IMR-90 (cell line): ENCODE measurements at regions not wholly inside any gene's neighbourhood (a gene's known extent, or its start where the extent isn't known, plus 50 kb on each side); places are given as distances from the start of the nearest gene placed in this dataset.

Experiments used
- ATAC-seq: fragments of 200-7000 bp; cut with Tn5 transposase; 2 replicates; pipeline ENCODE4 v1.9.1; 2020; ENCODE audit warnings: low read depth, mild to moderate bottlenecking, moderate library complexity
- BruUV-seq: library from RNA; stranded (reverse); fragments of 400-500 nt; replicated peaks from 2 replicates; lab custom pipeline; 2021; lab: Mats Ljungman, UMichigan
- CTCF ChIA-PET: fragments of 300-600 bp; formaldehyde crosslinking; extraction: SDS; loops from one replicate; lab custom pipeline; 2021; ENCODE audit warnings: antibody characterized with exemption; lab: Yijun Ruan, JAX
- POLR2A ChIA-PET: fragments of 300-600 bp; sonication (Branson Sonifier 250); formaldehyde crosslinking; loops from one replicate; lab custom pipeline; 2022; ENCODE audit warnings: antibody characterized with exemption; ENCODE audit not compliant: unreplicated experiment; lab: Charles Lee
- DNase-seq: peaks from one replicate; pipeline ENCODE4 v3.0.0; 2013
- H2AFZ ChIP-seq: replicated peaks from 2 replicates; pipeline ENCODE3; 2013; ENCODE audit warnings: low read length, mild to moderate bottlenecking; ENCODE audit not compliant: poor library complexity
- H2AK5ac ChIP-seq: 2 replicates; pipeline ENCODE4 v1.6.1; 2013; ENCODE audit warnings: low read depth, low read length, inconsistent platforms
- H2AK9ac ChIP-seq: replicated peaks from 2 replicates; pipeline ENCODE3; 2013; ENCODE audit warnings: mild to moderate bottlenecking, low read depth, low read length, moderate library complexity; ENCODE audit not compliant: poor library complexity
- H2BK120ac ChIP-seq: 2 replicates; pipeline ENCODE4 v1.6.1; 2013; ENCODE audit warnings: low read depth, low read length, inconsistent platforms
- H2BK15ac ChIP-seq: 3 replicates; pipeline ENCODE4 v1.6.1; 2013; ENCODE audit warnings: low read depth, low read length, inconsistent platforms
- H2BK20ac ChIP-seq: 2 replicates; pipeline ENCODE4 v1.6.1; 2013; ENCODE audit warnings: low read depth, mild to moderate bottlenecking, inconsistent platforms, low read length, moderate library complexity
- H2BK5ac ChIP-seq: 2 replicates; pipeline ENCODE4 v1.6.1; 2013; ENCODE audit warnings: mild to moderate bottlenecking, low read depth, low read length, inconsistent platforms; ENCODE audit not compliant: poor library complexity, severe bottlenecking
- H3K14ac ChIP-seq: replicated peaks from 2 replicates; pipeline ENCODE4 v1.6.1; 2013; ENCODE audit warnings: low read depth, low read length, inconsistent platforms
- H3K18ac ChIP-seq: 2 replicates; pipeline ENCODE4 v1.6.1; 2013; ENCODE audit warnings: low read depth, low read length, control low read depth
- H3K23ac ChIP-seq: 2 replicates; pipeline ENCODE4 v1.6.1; 2013; ENCODE audit warnings: low read depth, low read length, inconsistent platforms
- H3K27ac ChIP-seq: 2 replicates; pipeline ENCODE4 v1.5.1; 2013; ENCODE audit warnings: mild to moderate bottlenecking, control low read depth, low read length; ENCODE audit not compliant: insufficient read depth
- H3K27me3 ChIP-seq: 2 replicates; pipeline ENCODE4 v1.6.1; 2013; ENCODE audit warnings: low read length; ENCODE audit not compliant: control insufficient read depth, insufficient read depth
- H3K36me3 ChIP-seq: 2 replicates; pipeline ENCODE4 v1.6.1; 2013; ENCODE audit warnings: low read length, mixed read lengths; ENCODE audit not compliant: control insufficient read depth, insufficient read depth
- H3K4ac ChIP-seq: 2 replicates; pipeline ENCODE4 v1.6.1; 2013; ENCODE audit warnings: low read depth, low read length, inconsistent platforms
- H3K4me1 ChIP-seq: 2 replicates; pipeline ENCODE4 v1.6.1; 2013; ENCODE audit warnings: low read length, mixed read lengths; ENCODE audit not compliant: control insufficient read depth, insufficient read depth
- H3K4me2 ChIP-seq: 2 replicates; pipeline ENCODE4 v1.6.1; 2013; ENCODE audit warnings: low read depth, mild to moderate bottlenecking, control low read depth, low read length, moderate library complexity
- H3K4me3 ChIP-seq: 2 replicates; pipeline ENCODE4 v1.5.1; 2013; ENCODE audit warnings: low read depth, mild to moderate bottlenecking, control low read depth, low read length, moderate library complexity; ENCODE audit not compliant: insufficient read depth
- H3K56ac ChIP-seq: 2 replicates; pipeline ENCODE4 v1.6.1; 2013; ENCODE audit warnings: low read length, inconsistent platforms; ENCODE audit not compliant: insufficient read depth; ENCODE audit errors: extremely low read depth
- H3K79me1 ChIP-seq, 2 experiments: 2 replicates each; pipeline ENCODE4 v1.6.1; 2013; ENCODE audit warnings: low read length in 2 of 2, inconsistent platforms in 1 of 2, low read depth in 1 of 2
- H3K9ac ChIP-seq: 2 replicates; pipeline ENCODE4 v1.6.1; 2013; ENCODE audit warnings: low read depth, low read length, control low read depth
- H3K9me1 ChIP-seq: 2 replicates; pipeline ENCODE4 v1.6.1; 2013; ENCODE audit warnings: low read length, inconsistent platforms; ENCODE audit not compliant: insufficient read depth
- H3K9me3 ChIP-seq: 2 replicates; pipeline ENCODE4 v1.6.1; 2013; ENCODE audit warnings: low read length; ENCODE audit not compliant: control insufficient read depth, insufficient read depth
- H4K20me1 ChIP-seq: 2 replicates; pipeline ENCODE4 v1.6.1; 2013; ENCODE audit warnings: low read length, inconsistent platforms; ENCODE audit not compliant: insufficient read depth
- H4K5ac ChIP-seq: 2 replicates; pipeline ENCODE4 v1.6.1; 2013; ENCODE audit warnings: mild to moderate bottlenecking, low read depth, low read length, control low read depth
- H4K8ac ChIP-seq, 2 experiments: 2 replicates each; pipeline ENCODE4 v1.6.1; 2013; ENCODE audit warnings: low read depth in 2 of 2, low read length in 2 of 2, control low read depth in 1 of 2, inconsistent platforms in 1 of 2
- H4K91ac ChIP-seq: 2 replicates; pipeline ENCODE4 v1.6.1; 2013; ENCODE audit warnings: low read depth, low read length, inconsistent platforms; ENCODE audit not compliant: insufficient read depth
- FOS ChIP-seq: fragments of 150-350 bp; IDR thresholded peaks from 2 replicates; pipeline ENCODE4 v1.6.1; 2016; ENCODE audit warnings: low read depth, low read length
- NFE2L2 ChIP-seq: fragments of 150-350 bp; IDR thresholded peaks from 2 replicates; pipeline ENCODE4 v1.6.1; 2016; ENCODE audit warnings: low read depth, mild to moderate bottlenecking, low read length
- POLR2A ChIP-seq: IDR thresholded peaks from 2 replicates; pipeline ENCODE4 v1.6.1; 2012; ENCODE audit warnings: mild to moderate bottlenecking, low read depth, low read length
- RFX5 ChIP-seq: IDR thresholded peaks from 2 replicates; pipeline ENCODE4 v1.8.0; 2012; ENCODE audit warnings: low read depth, mild to moderate bottlenecking, low read length, moderate library complexity
- SMC3 ChIP-seq: fragments of 150-350 bp; IDR thresholded peaks from 2 replicates; pipeline ENCODE4 v1.6.1; 2016; ENCODE audit warnings: low read depth, mild to moderate bottlenecking, antibody characterized with exemption, low read length, moderate library complexity
- WGBS, 2 experiments: methylation state at CpG; one replicate each; pipeline versions ENCODE4 v1.1.5 to v1.1.7; 2013; ENCODE audit warnings: missing lambda C conversion rate in 2 of 2; ENCODE audit not compliant: insufficient read length in 1 of 2; ENCODE audit errors: extremely low coverage in 2 of 2; 5-methylcytosine and 5-hydroxymethylcytosine counted together
- dilution Hi-C: fragments of 300-500 bp; cut with HindIII; formaldehyde crosslinking; loops from one replicate; pipeline ENCODE4 v1.14.3; 2018; ENCODE audit warnings: low sequenced_read_pairs; ENCODE audit not compliant: unreplicated experiment
- in situ Hi-C: fragments of 300-500 bp; cut with MboI; formaldehyde crosslinking; loops from 3 replicates; pipeline ENCODE4 v1.14.3; 2019; ENCODE audit warnings: low sequenced_read_pairs, inconsistent platforms, mixed read lengths
- intact Hi-C: fragments of 100-400 bp; cut with micrococcal nuclease; formaldehyde crosslinking; loops from 2 replicates; pipeline ENCODE4 v1.10.0; 2022

DNA sequence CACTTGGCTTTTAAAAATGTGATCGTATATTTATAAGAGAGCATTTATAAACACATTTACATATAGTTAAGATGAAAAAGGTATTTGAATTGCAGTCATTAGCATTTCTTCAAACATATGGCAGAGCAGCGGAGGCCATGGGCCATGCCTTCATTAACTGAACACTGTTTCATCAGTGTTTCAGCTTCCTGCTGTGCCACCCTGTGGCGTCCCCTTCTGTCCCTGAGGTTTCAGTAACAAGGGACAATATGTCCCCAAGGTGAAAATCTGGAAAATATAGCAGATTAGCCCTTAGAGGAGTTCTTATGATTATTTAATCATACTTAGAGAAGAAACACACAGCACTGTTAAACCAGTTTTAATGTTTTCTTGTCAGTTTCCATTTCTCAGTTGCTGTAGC, 577.8 kb downstream of the ETV1 start:
- BruUV-seq, result no TSS peak
- no peak overlapping the region for H3K9ac ChIP-seq
- H2BK20ac ChIP-seq, result no peak overlapping the region
- no peak overlapping the region for H2AFZ ChIP-seq
- H3K9me1 ChIP-seq, result no peaks in the 10 kb centered on the region
- H3K4me2 ChIP-seq, result no peak overlapping the region
- H3K14ac ChIP-seq, result no peak overlapping the region
- no peak overlapping the region for H3K18ac ChIP-seq
- no CpG with 5 or more reads among the region's 3 CpGs for WGBS, 2 experiments
- no peak for ATAC-seq
- CTCF ChIA-PET, result no interaction called here
- H4K8ac ChIP-seq, result no peak overlapping the region
- no peak overlapping the region for H2AK5ac ChIP-seq
- POLR2A ChIA-PET, result no interaction called here
- no peaks in the 10 kb centered on the region for H4K20me1 ChIP-seq
- no peak overlapping the region for H4K5ac ChIP-seq
- no peaks in the 10 kb centered on the region for H3K36me3 ChIP-seq
- no peaks in the 10 kb centered on the region for H3K9me3 ChIP-seq
- intact Hi-C loops (no loop called here), in situ Hi-C loops (no loop called here), dilution Hi-C loops (no loop called here)
- H3K79me1 ChIP-seq, result no peaks in the 10 kb centered on the region
- no peak overlapping the region for H4K91ac ChIP-seq
- no peak overlapping the region for H2BK5ac ChIP-seq
- no peak overlapping the region for H2AK9ac ChIP-seq
- no peak overlapping the region for H3K56ac ChIP-seq
- no peak overlapping the region for H2BK15ac ChIP-seq
- H3K4me1 ChIP-seq, result no peaks in the 10 kb centered on the region
- TF ChIP-seq POLR2A, result no peak
- TF ChIP-seq NFE2L2, result no peak
- TF ChIP-seq FOS, result no peak
- TF ChIP-seq RFX5, result no peak
- no peak for TF ChIP-seq SMC3
- no peak overlapping the region for H3K23ac ChIP-seq
- H2BK120ac ChIP-seq, result no peak overlapping the region
- H3K27me3 ChIP-seq, result no peaks in the 10 kb centered on the region
- H3K4ac ChIP-seq, result no peak overlapping the region
- no peak for DNase-seq
- H3K27ac ChIP-seq, result no peak overlapping the region
- no peak overlapping the region for H3K4me3 ChIP-seq
